ENCODE measurements at regions not wholly inside any gene's neighbourhood (a gene's known extent, or its start where the extent isn't known, plus 50 kb on each side); places are given as distances from the start of the nearest gene placed in this dataset.
A peak's percentile ranks its signal among the peaks of the same experiment; 100 is the strongest.
"Not testable (repeated sequence)": the region's sequence is repeated elsewhere in the genome, so short reads cannot be mapped to it uniquely, and the experiment has no call there.

DNA sequence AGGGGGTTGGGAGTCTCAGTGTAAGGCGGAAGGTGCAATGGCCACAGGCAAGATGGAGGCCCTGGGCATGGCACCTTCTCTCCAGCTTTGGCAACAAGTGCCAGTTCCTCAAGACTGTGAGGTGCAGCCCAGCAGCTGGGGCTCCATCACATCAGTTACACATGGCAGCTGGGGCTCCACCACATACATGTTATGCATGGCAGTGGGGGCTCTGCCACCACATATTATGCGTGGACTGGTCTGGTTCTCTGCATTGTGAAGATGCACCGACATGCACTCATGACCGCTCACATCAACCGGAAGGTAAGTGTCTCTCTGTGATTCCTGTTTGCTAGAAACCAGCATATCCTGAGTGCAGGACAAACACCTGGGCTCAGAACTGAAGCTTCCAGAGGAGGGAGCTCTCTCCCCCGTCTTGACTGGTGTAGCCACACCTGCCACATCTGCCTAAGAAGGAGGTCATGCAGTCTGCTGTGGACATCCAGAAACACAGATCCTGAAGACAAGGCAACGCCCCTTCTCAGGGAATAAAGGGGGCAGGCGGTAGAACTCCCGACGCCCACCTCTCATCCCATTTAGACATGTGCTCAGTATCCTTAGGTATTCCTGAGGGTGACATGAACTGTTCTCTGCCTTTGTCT lies 104.1 kb upstream of the TMPRSS2 start:
- no peak for DNase-seq (ENCODE audit: low read depth in 3 of 3)

DNA sequence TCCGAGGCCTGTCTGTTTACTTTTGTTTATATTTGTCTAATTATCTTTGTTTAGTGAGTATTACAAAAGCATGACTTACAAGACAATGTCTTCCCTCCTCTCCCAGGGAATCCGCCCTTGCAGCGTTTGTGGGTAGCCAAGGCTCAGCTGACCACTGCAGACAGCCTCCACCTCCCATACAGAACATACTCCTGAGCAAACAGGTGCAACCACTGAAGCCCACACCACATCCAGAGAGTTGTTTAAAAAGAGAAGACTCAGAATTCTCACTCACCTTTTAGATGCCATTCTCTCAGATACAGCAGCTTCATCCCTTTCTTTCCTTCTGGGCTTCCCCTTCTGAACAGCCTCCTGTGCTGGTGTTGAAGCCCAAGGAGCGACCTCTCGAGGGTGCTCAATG lies 103.5 kb upstream of the TMPRSS2 start:
- DNase-seq (ENCODE audit: low read depth in 3 of 3) = no peak

DNA sequence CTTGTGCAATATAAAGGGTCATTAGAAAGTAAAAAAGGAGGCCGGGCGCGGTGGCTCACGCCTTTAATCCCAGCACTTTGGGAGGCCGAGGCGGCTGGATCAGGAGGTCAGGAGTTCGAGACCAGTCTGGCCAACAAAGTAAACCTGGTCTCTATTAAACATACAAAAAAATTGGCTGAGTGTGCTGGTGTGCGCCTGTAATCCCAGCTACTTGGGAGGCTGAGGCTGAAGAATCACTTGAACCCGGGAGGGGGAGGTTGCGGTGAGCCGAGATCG lies 102.8 kb upstream of the TMPRSS2 start:
- DNase-seq (ENCODE audit: low read depth in 3 of 3) = not testable (repeated sequence)

DNA sequence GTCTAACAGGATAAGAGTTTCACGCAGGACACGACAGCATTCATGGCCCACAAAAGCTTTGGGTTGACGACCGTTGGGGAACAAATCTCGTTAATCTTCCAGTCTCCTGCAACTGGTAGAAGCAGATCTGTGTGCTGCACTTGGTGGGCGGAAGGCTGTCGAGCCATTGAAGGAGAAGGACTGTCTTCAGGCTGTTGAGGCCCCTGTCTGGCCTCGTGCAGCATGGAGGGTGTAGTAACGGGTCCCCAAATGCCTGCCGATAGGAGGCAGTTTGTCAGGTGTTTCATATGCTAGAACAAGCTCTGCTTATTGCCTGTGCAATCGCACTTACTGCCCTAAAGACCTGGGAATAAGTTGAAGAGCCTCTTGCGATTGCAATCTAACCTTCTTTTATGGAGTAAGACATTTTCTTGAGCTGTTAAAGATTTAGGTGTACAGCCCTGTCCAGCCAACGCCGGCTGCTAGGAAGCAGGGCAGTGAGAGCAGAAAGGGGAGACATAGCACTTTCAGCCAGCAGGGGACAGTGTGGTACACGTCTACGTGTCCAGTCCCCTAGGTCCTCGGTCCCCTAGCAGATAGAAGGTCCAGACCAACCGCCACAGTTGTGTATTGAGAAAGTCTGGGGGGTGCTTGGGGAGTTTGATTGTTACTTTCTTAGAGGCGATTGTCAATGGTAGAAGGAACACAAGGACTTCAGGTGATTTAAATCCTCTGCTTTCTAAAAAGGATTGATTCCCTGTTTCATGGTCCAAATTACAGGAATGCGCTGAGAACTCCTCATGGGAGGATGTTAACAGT lies 102.3 kb upstream of the TMPRSS2 start:
- peak in 1 of 3 donors; percentile 15 for DNase-seq (ENCODE audit: low read depth in 3 of 3)

DNA sequence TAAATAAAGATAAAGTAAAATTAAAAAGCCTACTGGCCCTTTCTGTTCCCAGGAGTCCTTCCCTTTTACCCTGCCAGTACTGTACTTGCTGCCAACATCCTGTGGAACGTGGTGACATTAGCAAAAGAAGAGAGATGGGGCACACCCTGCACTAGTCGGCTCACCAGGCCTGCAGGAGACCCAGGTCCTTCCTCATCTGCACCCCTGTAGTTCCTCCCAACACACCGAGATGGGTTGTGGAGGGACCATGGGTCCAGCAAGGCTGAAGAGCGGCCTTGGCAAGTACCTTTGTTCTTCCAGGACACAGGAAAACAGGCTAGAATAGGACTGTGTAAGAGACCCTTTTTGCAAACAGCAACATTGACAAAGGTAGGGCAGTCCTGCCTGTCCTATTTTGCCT lies 98.7 kb upstream of the TMPRSS2 start:
- no peak for DNase-seq (ENCODE audit: low read depth in 3 of 3)

DNA sequence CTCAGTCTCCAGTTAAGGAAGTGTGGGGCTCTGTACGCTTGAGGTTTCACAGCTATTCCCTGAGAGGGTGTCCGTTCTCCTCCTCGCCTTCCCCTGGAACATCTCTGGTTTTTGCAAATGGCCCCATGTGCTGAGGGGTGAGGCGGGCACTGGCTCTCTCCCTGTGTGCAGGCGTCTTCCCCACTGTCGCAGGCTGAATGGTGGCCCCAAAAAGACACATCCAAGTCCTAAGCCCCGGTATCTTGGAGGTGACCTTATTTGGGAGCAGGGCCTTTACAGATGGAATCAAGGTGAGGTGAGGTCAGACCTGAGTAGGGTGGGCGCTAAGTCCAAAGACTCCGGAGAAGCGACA lies 98.0 kb upstream of the TMPRSS2 start:
- DNase-seq (ENCODE audit: low read depth in 3 of 3) = no peak

DNA sequence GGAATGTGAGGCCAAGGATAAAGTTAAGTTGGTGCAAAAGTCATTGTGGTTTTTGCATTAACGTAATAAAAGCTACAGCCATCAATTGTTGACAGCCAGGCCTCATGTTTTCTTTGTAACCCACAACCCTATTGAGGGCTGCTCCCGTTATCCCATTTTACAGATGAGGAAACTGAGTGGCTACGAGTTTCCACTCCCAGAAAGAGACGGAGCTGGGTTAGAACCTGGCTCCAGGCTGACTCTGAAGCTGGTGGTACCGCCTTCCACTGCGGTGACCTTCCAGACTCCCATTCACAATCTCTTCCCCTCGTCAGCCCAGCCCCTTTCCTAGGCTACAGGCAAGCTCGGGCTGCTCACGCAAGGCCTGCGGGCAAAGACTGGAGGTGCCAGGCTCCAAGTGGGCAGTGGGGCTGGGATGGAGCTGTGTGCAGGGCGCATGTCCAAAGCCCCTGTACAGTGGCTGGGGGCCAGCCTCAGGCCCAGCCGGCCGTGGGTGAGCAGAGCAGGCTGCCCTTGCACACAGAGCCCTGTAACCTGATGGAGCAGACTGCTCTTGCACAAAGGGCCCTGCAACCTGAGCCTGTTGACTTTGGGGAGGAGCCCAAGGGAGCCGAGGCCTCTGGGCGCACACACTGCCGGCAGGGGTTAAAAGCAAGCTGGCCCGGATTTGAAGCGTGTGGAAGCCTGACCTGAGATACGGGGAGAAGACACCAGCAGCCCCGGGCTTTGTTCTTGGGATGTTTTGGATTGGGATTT lies 97.4 kb upstream of the TMPRSS2 start:
- DNase-seq (ENCODE audit: low read depth in 3 of 3) = no peak

DNA sequence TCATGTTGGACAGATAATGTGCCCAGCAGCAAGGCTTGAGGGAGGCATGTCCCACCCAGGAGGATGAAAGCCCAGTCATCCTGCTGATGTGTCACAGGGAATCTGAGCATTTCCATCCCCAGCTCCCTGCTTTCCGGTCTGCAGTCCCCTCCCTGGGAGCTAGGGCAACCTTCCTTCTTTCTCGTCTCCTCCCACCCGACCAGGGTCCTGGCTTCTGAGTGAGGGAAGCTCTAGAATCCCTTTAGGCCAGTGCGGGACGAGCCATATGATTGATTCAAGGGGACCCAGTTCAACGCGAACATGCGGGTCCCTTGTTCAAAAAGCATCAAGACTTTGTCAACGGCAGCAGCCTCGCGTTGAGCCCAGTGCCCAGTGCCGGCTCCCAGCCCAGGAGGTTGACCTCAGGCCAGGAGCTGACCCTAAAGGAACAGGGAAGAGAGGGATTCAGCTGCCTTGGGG lies 96.7 kb upstream of the TMPRSS2 start:
- DNase-seq (ENCODE audit: low read depth in 3 of 3) = no peak

DNA sequence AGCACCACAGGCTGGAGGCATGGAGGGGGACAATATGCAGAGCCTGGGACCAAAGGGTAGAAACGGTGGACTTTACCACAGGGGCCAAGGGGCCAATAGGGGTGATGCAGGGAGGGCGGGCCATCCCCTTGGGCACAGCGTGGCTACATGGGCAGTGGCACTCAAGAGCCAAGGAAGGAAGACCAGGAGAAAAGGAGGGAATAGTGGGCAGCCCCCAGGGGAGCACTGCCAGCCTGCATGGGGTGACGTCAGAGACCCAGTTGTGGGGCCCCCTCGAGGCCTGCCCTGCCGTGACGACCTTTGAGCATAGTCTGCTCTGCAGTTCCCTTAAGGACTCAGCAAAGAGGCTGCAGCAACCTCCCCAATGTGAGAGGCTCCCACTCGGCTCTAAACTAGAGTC lies 95.5 kb upstream of the TMPRSS2 start:
- DNase-seq (ENCODE audit: low read depth in 3 of 3) = no peak

DNA sequence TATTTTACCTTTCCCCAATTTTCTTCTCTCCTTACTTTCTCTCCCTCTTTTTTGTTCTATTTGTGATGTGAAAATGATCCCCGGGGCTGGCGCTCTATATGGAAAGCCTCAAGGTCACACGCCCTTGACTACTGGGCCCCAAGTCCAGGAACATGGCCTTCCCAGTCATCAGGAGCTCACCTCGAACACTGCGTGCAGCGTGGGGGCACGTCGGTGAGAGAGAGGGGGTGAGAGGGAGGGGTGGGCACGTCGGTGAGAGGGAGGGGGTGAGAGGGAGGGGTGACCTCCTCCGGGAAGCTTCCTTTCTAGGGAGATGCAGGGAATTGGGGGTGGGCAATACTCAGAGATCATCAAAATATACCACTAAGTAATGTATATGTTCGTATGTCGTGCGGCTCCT lies 94.6 kb upstream of the TMPRSS2 start:
- no peak for DNase-seq (ENCODE audit: low read depth in 3 of 3)

DNA sequence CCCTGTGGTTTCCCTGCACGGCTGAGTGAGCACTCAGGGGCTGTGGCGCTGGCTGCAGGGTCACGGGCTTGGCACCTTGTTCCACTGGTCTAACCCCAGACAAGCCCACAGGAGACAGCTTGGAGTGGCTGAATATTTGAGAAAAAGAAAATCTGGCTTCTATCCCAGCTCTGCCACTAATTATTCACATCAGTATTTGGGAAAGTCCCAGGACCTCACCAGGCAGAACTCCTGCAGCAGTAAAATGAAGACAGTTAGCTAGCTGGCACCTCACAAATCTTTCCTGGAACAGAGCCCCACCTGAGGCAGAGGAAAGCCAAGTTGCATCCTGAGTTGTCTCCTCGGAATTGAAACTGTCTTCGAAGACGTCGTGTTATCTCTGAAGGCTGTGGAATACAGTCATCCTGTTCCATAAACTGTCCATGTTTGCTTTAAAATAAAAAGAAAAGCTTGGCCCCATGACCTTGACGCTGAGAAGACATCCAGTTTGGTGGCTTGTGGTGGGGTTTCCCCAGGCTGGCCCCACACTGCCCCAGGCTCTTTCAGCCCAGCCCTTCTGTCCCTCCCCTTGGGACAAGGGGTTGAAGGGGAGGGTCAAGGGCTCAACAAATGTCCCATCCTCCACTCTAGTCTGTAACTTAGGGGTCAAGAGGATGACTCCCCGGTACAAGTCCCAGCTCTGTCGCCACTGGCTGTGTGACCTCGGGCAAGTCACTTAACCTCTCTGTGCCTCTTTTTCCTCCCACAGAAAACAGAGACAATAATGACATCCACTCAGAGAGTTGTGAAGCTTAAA lies 93.8 kb upstream of the TMPRSS2 start:
- DNase-seq (ENCODE audit: low read depth in 3 of 3) = no peak

DNA sequence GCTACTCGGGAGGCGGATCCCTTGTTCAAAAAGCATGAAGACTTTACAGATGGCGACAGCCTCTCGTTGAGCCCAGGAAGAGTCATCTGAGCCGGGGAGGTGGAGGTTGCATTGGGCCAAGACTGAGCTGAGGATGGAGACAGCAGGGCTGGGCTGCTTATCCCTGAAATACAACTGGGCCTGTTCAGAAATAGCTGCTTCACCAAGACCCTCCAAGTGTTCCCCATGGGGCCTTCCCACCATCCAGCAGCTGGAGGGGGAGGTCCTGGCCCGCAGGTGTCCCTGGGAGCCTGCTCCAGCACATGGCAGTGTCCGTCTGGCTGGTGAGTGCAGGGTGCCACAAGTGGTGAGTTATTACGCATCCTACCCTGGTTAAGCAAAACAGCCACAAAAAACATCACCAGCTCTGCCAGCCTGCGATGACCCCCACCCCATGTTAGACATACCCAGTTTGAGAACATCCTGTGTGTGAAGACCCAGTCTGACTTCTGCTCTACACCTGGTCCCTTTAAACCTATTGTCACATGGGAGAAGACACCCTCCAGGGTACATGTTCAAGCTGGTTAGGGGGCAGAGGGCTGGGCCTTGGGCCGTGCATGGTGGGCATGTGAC lies 93.1 kb upstream of the TMPRSS2 start:
- no peak for DNase-seq (ENCODE audit: low read depth in 3 of 3)

DNA sequence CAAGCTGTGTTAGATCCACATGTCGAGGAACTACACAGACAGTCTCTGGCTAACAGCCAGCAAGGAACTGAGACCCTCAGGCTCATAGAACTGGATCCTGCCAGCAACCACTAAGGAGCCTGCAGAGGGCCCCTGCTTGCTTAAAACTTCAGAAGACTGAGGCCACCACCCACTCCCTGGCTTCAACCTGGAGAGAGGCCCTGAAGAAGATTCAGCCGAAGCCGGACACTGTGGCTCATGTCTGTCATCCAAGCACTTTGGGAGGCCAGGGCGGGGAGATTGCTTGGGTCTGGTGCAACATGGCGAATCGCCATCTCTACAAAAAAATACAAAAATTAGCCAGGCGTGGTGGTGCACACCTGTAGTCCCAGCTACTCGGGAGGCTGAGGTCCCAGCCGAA lies 92.6 kb upstream of the TMPRSS2 start:
- DNase-seq (ENCODE audit: low read depth in 3 of 3) = no peak

DNA sequence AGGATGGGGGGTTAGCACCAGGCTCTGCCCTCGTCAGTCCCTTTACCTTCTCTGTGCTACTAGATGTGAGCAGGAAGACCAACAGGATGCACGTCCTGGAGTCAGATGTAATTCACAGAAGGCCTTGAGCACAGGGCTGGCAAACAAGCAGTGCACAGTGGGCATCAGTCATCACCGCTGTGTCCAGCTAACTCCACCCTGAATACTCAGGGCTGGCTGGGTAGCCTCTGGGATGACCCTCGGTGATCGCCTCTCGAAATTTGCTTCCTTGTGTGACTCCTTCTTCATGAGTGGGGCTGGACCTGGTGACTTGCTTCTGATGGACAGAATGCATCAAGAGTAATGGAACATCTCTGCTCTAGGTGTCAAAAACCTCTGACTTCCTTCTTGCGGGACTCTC lies 92.2 kb upstream of the TMPRSS2 start:
- no peak for DNase-seq (ENCODE audit: low read depth in 3 of 3)

DNA sequence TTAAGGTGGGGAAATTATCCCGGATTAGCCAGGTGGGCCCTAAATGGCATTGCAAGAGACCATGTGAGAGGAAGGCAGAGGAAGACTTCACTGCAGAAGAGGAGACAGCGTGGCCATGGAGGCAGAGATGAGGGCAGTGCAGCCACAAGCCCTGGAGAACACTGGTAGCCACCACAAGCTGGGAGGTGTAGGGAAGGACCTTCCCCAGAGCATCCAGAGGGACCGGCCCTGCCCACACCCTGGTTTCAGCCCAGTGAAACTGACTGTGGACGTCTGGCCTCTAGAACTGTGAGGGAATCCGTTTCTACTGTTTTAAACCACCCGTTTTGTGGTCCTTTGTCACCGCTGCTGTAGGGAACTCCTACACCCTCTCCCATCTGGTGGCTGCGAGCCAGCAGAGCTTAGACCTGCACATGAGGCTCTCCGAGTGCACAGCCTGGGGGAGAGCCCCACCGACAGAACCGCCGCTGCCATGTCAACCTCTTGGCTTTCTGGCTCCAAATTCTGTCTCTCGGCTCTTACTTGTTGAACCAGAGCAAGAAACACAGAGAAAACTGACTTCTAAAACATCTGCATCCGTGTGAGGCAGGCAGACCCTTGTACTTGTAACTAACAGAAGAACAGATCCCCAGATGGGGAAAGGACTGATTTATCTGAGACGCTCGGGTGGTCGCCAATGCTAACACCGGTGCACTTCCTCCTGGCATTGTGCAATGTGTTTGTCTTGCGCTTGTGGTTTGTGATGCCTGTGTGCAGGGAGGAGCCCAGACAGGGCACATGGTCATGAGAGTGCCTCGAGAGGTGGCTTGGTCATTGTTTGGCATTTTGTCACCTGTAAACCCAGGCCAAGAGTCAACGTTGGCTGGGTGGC lies 90.8 kb upstream of the TMPRSS2 start:
- DNase-seq (ENCODE audit: low read depth in 3 of 3) = no peak

DNA sequence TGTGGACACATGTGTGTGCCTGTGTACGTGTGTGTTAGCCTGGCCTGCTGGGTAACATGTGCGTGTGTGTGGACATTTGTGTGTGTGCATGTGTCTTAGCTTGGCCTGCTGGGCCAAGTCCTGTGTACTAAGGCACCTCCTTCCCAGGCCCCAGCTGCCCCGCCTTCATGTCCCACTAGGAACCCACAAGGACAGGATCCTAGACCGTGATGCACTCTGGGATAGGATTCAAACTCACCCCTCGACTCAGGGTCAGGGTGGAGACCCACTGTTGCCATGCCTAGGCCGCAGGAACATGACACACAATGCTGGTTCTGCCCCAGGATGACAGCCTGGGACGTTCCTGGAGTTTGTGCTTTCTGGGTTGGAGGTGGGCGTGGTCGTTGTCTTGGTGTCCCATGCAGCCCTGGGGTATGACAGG lies 89.9 kb upstream of the TMPRSS2 start:
- DNase-seq (ENCODE audit: low read depth in 3 of 3) = no peak

DNA sequence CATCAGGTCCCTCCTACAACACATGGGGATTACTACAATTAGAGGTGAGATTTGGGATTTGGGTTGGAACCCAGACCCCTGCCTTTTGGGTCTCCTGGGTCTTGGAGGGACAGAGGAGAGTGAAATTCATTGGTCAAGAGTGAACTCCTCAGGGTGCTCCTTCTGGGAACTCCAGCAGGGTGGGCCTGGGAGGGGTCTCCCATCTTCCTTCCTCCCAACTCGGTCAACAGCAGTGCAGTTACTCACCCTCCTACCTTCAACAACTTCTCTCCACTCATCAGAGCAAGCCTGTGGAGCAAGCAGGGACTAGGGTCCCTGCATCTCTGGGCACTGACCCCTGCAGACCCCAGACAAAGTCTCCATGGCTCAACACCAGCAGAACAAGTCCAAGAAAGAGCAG lies 89.3 kb upstream of the TMPRSS2 start:
- DNase-seq (ENCODE audit: low read depth in 3 of 3) = no peak

DNA sequence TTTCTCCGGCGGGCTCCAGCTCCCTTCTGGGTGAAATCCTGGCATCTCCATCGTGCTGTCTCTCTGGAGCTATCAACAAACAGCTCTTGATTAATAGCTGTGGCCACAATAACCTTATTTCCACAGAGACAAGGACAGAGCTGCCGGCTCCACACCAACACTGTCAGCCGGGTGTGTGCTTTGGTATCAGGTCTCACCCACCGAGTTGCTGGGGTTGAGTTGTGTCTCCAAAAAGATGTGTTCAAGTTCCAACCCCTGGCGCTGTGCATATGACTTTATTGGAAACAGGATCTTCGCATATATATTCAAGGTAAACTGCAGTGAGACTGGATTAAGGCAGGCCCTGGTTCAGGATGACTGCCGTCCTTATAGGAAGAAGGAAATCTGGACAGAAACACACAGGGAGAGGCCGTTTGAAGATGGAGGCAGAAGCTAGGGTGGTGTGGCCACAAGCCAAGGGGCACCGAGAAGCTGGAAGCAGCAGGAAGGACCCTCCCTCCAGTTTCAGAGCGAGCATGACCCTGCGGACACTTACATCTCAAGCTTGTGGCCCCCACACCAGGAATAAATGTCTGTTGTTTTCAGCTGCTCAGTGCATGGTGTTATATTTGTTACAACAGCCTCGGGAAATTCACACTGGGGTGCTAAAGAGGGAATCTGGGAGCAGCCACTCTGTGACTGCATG lies 88.4 kb upstream of the TMPRSS2 start:
- DNase-seq (ENCODE audit: low read depth in 3 of 3) = no peak

DNA sequence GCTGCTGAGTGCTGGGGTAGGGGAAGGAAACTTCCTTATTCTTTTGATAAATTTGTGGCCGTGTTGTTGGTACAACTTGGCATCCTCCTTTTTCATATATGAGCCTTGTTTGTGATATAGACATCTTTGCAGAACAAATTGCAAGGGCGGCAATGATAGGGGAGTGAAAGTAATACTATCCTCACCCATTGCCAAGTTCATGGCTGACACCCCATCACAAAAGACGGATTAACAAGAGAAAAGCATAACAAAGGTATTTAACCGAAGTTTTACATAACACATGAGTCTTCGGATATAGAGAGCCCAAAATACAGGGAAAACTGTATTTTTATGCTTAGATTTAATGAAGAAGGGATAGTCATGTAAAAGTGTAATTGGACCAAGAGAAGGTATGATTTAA lies 86.3 kb upstream of the TMPRSS2 start:
- no peak for DNase-seq (ENCODE audit: low read depth in 3 of 3)

DNA sequence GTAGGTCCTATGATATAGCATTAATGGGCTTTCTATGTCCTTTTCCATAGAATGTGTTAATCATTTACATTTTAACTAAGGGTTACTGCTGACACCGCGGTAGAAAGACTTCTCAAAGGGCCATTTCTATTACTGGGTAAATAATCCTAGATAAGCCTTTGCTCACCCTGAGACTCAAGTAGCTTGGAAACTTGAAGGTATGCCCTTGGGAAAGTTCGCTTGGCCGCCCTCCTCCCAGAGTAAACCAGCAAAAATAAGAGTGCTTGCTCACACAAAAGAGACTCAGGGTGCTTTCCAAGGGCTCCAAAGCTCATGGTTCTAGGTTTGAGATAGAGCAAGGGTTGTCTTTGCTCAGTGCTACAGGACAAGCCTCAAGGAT lies 85.8 kb upstream of the TMPRSS2 start:
- no peak for DNase-seq (ENCODE audit: low read depth in 3 of 3)

Measured in stimulated activated CD4-positive, alpha-beta T cell treated with anti-CD3 and anti-CD28 coated beads, TNF-alpha, amount 100 ng/mL, for 48 hours (primary cell).